ENCODE measurements at regions not wholly inside any gene's neighbourhood (a gene's known extent, or its start where the extent isn't known, plus 50 kb on each side); places are given as distances from the start of the nearest gene placed in this dataset.

- Histone ChIP-seq H3K9me3 (no peaks in the 10 kb centered on the region), H3K27me3 (no peaks in the 10 kb centered on the region), H3K4me3 (no peak overlapping the region), H3K27ac (no peak overlapping the region), H3K4me1 (no peaks in the 10 kb centered on the region), H3K36me3 (no peaks in the 10 kb centered on the region)
- no peak for TF ChIP-seq CTCF (IDR thresholded peaks at IDR 0.05)
- TF ChIP-seq POLR2A (IDR thresholded peaks at IDR 0.05), result no peak
- TF ChIP-seq EP300 (IDR thresholded peaks at IDR 0.05), result no peak
- no peak for DNase-seq (ENCODE audit: low spot score in 2 of 2)
- WGBS, 2 donors, result 74 to 80% methylated on average over 11 of the region's 13 CpGs
Measured at GRCh38 chr1:4594286-4594991, 60.0 kb upstream of the AJAP1 start.

GRCh38 chr1:4595341-4596225 is 58.8 kb upstream of the AJAP1 start:
- WGBS, 2 donors, result 87 to 88% methylated on average over 14 to 16 of the region's 17 CpGs
- DNase-seq (ENCODE audit: low spot score in 2 of 2), result no peak
- H3K36me3 ChIP-seq, result no peaks in the 10 kb centered on the region
- no peaks in the 10 kb centered on the region for H3K9me3 ChIP-seq
- H3K27ac ChIP-seq, result no peak overlapping the region
- no peak overlapping the region for H3K4me3 ChIP-seq
- H3K4me1 ChIP-seq, result no peaks in the 10 kb centered on the region
- H3K27me3 ChIP-seq, result no peaks in the 10 kb centered on the region
- TF ChIP-seq CTCF (IDR thresholded peaks at IDR 0.05), result no peak
- TF ChIP-seq EP300 (IDR thresholded peaks at IDR 0.05), result no peak
- TF ChIP-seq POLR2A (IDR thresholded peaks at IDR 0.05), result no peak

- DNase-seq (ENCODE audit: low spot score in 2 of 2), result no peak
- H3K27me3 ChIP-seq, result no peaks in the 10 kb centered on the region
- H3K4me3 ChIP-seq, result no peak overlapping the region
- H3K36me3 ChIP-seq, result no peaks in the 10 kb centered on the region
- 76 to 86% methylated on average over 8 of the region's 8 CpGs for WGBS, 2 donors
- H3K4me1 ChIP-seq, result no peaks in the 10 kb centered on the region
- no peaks in the 10 kb centered on the region for H3K9me3 ChIP-seq
- no peak overlapping the region for H3K27ac ChIP-seq
- no peak for TF ChIP-seq EP300 (IDR thresholded peaks at IDR 0.05)
- TF ChIP-seq POLR2A (IDR thresholded peaks at IDR 0.05), result no peak
- no peak for TF ChIP-seq CTCF (IDR thresholded peaks at IDR 0.05)
Measured at GRCh38 chr1:4596486-4596885, 57.9 kb upstream of the AJAP1 start.

- no peak for DNase-seq (ENCODE audit: low spot score in 2 of 2)
- no peak overlapping the region for H3K4me3 ChIP-seq
- no peaks in the 10 kb centered on the region for H3K9me3 ChIP-seq
- no peaks in the 10 kb centered on the region for H3K4me1 ChIP-seq
- 55 to 65% methylated on average over 5 of the region's 5 CpGs for WGBS, 2 donors
- TF ChIP-seq POLR2A (IDR thresholded peaks at IDR 0.05), result no peak
- TF ChIP-seq CTCF (IDR thresholded peaks at IDR 0.05), result no peak
- no peak for TF ChIP-seq EP300 (IDR thresholded peaks at IDR 0.05)
- H3K36me3 ChIP-seq, result no peaks in the 10 kb centered on the region
- H3K27ac ChIP-seq, result no peak overlapping the region
- H3K27me3 ChIP-seq, result no peaks in the 10 kb centered on the region
Measured at GRCh38 chr1:4597020-4597419, 57.4 kb upstream of the AJAP1 start.

GRCh38 chr1:4598561-4598960 is 55.8 kb upstream of the AJAP1 start:
- Histone ChIP-seq H3K4me3 (no peak overlapping the region), H3K9me3 (no peaks in the 10 kb centered on the region), H3K27me3 (no peaks in the 10 kb centered on the region), H3K36me3 (no peaks in the 10 kb centered on the region), H3K4me1 (no peaks in the 10 kb centered on the region), H3K27ac (no peak overlapping the region)
- 73 to 83% methylated on average over 6 of the region's 6 CpGs for WGBS, 2 donors
- DNase-seq (ENCODE audit: low spot score in 2 of 2), result no peak
- TF ChIP-seq POLR2A (IDR thresholded peaks at IDR 0.05), result no peak
- TF ChIP-seq EP300 (IDR thresholded peaks at IDR 0.05), result no peak
- no peak for TF ChIP-seq CTCF (IDR thresholded peaks at IDR 0.05)

Data from tibial nerve (tissue), 4 donors.